OCI-LY7 (cell line): ENCODE measurements at regions not wholly inside any gene's neighbourhood (a gene's known extent, or its start where the extent isn't known, plus 50 kb on each side); places are given as distances from the start of the nearest gene placed in this dataset.

Experiments used
- BruUV-seq: library from RNA; stranded (reverse); fragments of 400-500 nt; replicated peaks from 2 replicates; lab custom pipeline; 2021; lab: Mats Ljungman, UMichigan
- CTCF ChIA-PET: fragments of 300-600 bp; sonication (Branson Sonifier 250); formaldehyde crosslinking; loops from one replicate; lab custom pipeline; 2022; ENCODE audit warnings: antibody characterized with exemption; ENCODE audit not compliant: unreplicated experiment; lab: Charles Lee
- POLR2A ChIA-PET: fragments of 300-600 bp; sonication (Branson Sonifier 250); formaldehyde crosslinking; loops from one replicate; lab custom pipeline; 2022; ENCODE audit warnings: antibody characterized with exemption; lab: Charles Lee
- DNase-seq: peaks from one replicate; pipeline ENCODE4 v3.0.0-alpha.2; 2015; ENCODE audit warnings: low spot score
- H2AFZ ChIP-seq: fragments of 200-600 bp; sonication (generic), shearing (Covaris generic); 2 replicates; pipeline ENCODE4 v1.6.1; 2014; ENCODE audit warnings: mild to moderate bottlenecking, antibody characterized with exemption, low read length, moderate library complexity
- H3K27ac ChIP-seq: fragments of 200-600 bp; sonication (generic); 2 replicates; pipeline ENCODE4 v1.5.1; 2014; ENCODE audit warnings: mixed run types, low read depth, mild to moderate bottlenecking, moderate library complexity, low read length, inconsistent platforms; ENCODE audit not compliant: poor library complexity, severe bottlenecking
- H3K36me3 ChIP-seq: fragments of 200-600 bp; sonication (generic); 2 replicates; pipeline ENCODE4 v1.6.1; 2014; ENCODE audit warnings: mild to moderate bottlenecking, antibody characterized with exemption, low read length, moderate library complexity, mixed read lengths; ENCODE audit not compliant: insufficient read depth
- H3K4me1 ChIP-seq: fragments of 200-600 bp; sonication (generic); 2 replicates; pipeline ENCODE4 v1.5.1; 2014; ENCODE audit warnings: mild to moderate bottlenecking, low read length; ENCODE audit not compliant: insufficient read depth, poor library complexity, severe bottlenecking
- H3K4me2 ChIP-seq: fragments of 200-600 bp; sonication (generic); 2 replicates; pipeline ENCODE4 v1.6.1; 2014; ENCODE audit warnings: mild to moderate bottlenecking, low read length
- H3K4me3 ChIP-seq: fragments of 200-600 bp; sonication (generic); 2 replicates; pipeline ENCODE4 v1.5.1; 2014; ENCODE audit warnings: mild to moderate bottlenecking, low read depth, low read length; ENCODE audit not compliant: poor library complexity, severe bottlenecking
- H3K79me2 ChIP-seq: fragments of 200-600 bp; sonication (generic); 2 replicates; pipeline ENCODE4 v1.6.1; 2016; ENCODE audit warnings: low read depth, mild to moderate bottlenecking, low read length, moderate library complexity, mixed read lengths; ENCODE audit not compliant: insufficient read depth
- H3K9me2 ChIP-seq: fragments of 200-600 bp; sonication (generic); 2 replicates; pipeline ENCODE4 v1.6.1; 2016; ENCODE audit warnings: mild to moderate bottlenecking, low read length, mixed read lengths; ENCODE audit not compliant: insufficient read depth
- H3K9me3 ChIP-seq: fragments of 200-600 bp; sonication (generic); 2 replicates; pipeline ENCODE4 v1.6.1; 2014; ENCODE audit warnings: mild to moderate bottlenecking, mixed run types, low read length, mixed read lengths
- H4K20me1 ChIP-seq: fragments of 200-600 bp; sonication (generic); 2 replicates; pipeline ENCODE4 v1.6.1; 2014; ENCODE audit warnings: mild to moderate bottlenecking, antibody characterized with exemption, low read length, moderate library complexity, mixed read lengths; ENCODE audit not compliant: insufficient read depth
- CTCF ChIP-seq: fragments of 200-600 bp; sonication (generic); conservative IDR thresholded peaks from 2 replicates; pipeline ENCODE4 v1.5.1; 2014; ENCODE audit warnings: mild to moderate bottlenecking, antibody characterized with exemption, low read length, moderate library complexity, mixed read lengths
- EZH2phosphoT487 ChIP-seq: fragments of 200-600 bp; sonication (generic); IDR thresholded peaks from 2 replicates; pipeline ENCODE4 v1.6.1; 2018; ENCODE audit warnings: low read depth, borderline replicate concordance, mild to moderate bottlenecking, mixed run types, antibody characterized with exemption, low read length, moderate library complexity, mixed read lengths
- intact Hi-C: fragments of 100-400 bp; cut with micrococcal nuclease; formaldehyde crosslinking; loops from one replicate; pipeline ENCODE4 v1.10.0; 2022; ENCODE audit not compliant: unreplicated experiment

DNA sequence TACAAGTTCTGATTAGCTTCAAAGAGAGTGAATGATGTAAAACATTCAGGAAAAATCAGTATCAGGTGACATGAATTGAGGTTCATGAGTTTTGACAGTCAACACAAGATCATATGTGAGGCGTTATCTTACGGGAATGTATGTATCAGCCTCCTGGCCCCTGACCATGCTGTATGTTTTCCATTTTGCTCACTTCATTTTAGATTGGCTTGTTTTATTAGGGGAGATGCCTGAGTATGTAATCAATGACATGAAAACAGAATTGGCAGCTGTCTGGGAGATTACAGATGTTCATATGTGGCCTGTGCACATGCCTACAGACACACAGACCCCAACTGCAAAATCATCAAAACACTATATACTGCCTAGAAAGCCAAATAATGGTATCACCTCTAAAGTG, 168.5 kb upstream of the RND3 start:
- Histone ChIP-seq H3K9me3 (no peaks in the 10 kb centered on the region), H3K27ac (no peak overlapping the region), H3K9me2 (no peaks in the 10 kb centered on the region), H4K20me1 (no peaks in the 10 kb centered on the region), H3K4me1 (no peaks in the 10 kb centered on the region), H3K4me2 (no peak overlapping the region), H2AFZ (no peak overlapping the region), H3K4me3 (no peak overlapping the region), H3K79me2 (no peaks in the 10 kb centered on the region), H3K36me3 (no peaks in the 10 kb centered on the region)
- intact Hi-C loops: no loop called here
- no peak for DNase-seq
- no peak for TF ChIP-seq CTCF
- TF ChIP-seq EZH2phosphoT487: no peak
- BruUV-seq: no TSS peak
- ChIA-PET POLR2A (no interaction called here), CTCF (no interaction called here)

GRCh38 chr2:150653351-150653750, 165.9 kb upstream of the RND3 start:
- Histone ChIP-seq H3K79me2 (no peaks in the 10 kb centered on the region), H3K9me3 (no peaks in the 10 kb centered on the region), H3K36me3 (no peaks in the 10 kb centered on the region), H3K4me3 (no peak overlapping the region), H3K9me2 (no peaks in the 10 kb centered on the region), H3K4me2 (no peak overlapping the region), H2AFZ (no peak overlapping the region), H3K4me1 (no peaks in the 10 kb centered on the region), H4K20me1 (no peaks in the 10 kb centered on the region), H3K27ac (no peak overlapping the region)
- DNase-seq: no peak
- no peak for TF ChIP-seq EZH2phosphoT487
- TF ChIP-seq CTCF: no peak
- POLR2A ChIA-PET: interaction anchor here (0.6 kb wide), 1 partner anchor 253 kb away, joined by 4 read pairs; no protein-coding TSS in a partner anchor
- CTCF ChIA-PET: no interaction called here
- intact Hi-C loops: no loop called here
- BruUV-seq: no TSS peak

DNA sequence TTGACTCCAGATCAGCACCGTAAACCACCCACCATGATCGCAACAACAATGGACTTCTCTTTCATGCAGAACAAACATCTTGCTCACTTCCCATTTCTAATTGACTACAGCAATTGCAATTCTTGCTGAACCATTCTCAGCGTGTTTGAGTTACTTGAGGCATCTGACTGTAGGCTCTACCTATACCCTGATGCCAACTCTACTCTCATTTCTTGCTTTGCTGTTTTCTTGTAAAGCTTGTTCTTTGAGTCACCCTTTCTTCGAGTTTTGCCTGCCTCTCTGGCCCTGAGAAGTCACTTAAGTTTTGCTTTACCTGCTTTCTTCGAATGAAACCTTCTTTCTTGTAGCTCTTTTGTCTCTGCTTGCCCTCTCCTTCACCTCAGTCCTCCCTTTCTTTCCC, 160.5 kb upstream of the RND3 start:
- BruUV-seq: no TSS peak
- no peaks in the 10 kb centered on the region for H3K9me3 ChIP-seq
- H3K9me2 ChIP-seq: no peaks in the 10 kb centered on the region
- CTCF ChIA-PET: no interaction called here
- H3K36me3 ChIP-seq: no peaks in the 10 kb centered on the region
- intact Hi-C loops: no loop called here
- H3K4me3 ChIP-seq: no peak overlapping the region
- POLR2A ChIA-PET: no interaction called here
- DNase-seq: no peak
- H2AFZ ChIP-seq: no peak overlapping the region
- no peaks in the 10 kb centered on the region for H4K20me1 ChIP-seq
- H3K27ac ChIP-seq: no peak overlapping the region
- H3K4me2 ChIP-seq: no peak overlapping the region
- no peaks in the 10 kb centered on the region for H3K79me2 ChIP-seq
- no peaks in the 10 kb centered on the region for H3K4me1 ChIP-seq
- TF ChIP-seq EZH2phosphoT487: no peak
- no peak for TF ChIP-seq CTCF
